ENCODE measurements at regions not wholly inside any gene's neighbourhood (a gene's known extent, or its start where the extent isn't known, plus 50 kb on each side); places are given as distances from the start of the nearest gene placed in this dataset.

DNA sequence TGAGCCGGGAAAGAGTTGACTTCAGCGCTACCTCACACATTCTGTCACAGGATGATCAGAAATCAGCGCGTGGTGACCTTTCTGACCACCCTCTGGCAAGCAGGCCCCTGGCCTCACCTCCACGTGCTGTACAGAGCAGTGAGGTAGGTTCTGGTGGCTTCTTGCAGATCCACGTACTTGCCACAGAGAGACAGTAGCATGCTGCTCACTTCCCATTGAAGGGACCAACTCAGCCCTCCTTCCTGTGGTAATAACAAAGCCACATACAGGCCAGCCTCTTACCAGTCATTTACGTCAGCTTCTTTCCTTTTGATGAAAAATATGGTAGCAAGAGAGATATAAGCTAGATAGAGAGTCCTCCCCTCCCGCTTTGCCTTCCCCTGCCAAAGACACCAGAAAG is 200.7 kb downstream of the CHRM3 start:
- DNase-seq (ENCODE audit: low spot score) (no peak), ATAC-seq (ENCODE audit: low FRiP score) (no peak)
- no peak for TF ChIP-seq CTCF (IDR thresholded peaks at IDR 0.05)

DNA sequence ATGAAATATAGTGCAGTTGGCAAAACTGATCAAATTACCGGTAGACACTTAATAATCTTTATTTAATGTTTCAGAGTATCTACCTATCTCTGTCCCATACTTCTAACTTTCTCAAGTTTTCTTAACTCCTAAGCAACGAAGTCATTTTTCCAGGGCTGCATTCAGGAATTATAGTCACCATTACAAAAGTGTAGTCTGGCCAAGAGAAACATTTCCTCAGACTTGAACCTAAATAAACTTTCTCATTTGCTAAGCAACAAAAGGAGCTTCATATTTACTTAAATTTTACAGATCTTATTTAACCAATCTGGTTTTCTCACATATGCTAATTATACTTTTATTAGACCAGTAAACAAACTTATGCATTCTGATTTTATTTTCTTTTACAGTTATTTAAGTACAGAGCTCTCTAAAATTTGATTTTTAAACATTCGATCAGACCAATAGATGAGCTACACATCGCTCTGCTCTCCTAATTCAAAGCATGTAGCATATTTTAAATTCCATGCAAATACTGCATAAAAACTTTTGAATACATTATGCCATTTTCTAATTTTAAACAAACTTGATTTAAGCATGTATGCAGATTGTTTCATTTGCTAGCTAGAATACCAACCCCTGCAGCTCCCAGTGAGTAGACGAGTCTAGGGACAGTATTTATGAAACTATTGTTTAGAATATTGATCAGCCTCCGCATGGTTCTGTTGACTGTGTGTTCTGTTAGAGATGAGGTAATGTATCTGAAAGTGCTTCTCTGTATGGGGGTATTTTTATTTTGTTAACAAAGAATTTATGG is 201.4 kb downstream of the CHRM3 start:
- no peak for DNase-seq (ENCODE audit: low spot score)

GRCh38 chr1:239590556-239590955 is 204.2 kb downstream of the CHRM3 start:
- no peak for DNase-seq (ENCODE audit: low spot score)
- TF ChIP-seq CTCF (IDR thresholded peaks at IDR 0.05), result no peak
- no peak for ATAC-seq (ENCODE audit: low FRiP score)

More for the DNA sequence above, 201.4 kb downstream of the CHRM3 start:
- TF ChIP-seq CTCF (IDR thresholded peaks at IDR 0.05), result no peak
- no peak for ATAC-seq (ENCODE audit: low FRiP score)

GRCh38 chr1:239593527-239593926 is 207.2 kb downstream of the CHRM3 start:
- ATAC-seq (ENCODE audit: low FRiP score) (no peak), DNase-seq (ENCODE audit: low spot score) (no peak)
- no peak for TF ChIP-seq CTCF (IDR thresholded peaks at IDR 0.05)

DNA sequence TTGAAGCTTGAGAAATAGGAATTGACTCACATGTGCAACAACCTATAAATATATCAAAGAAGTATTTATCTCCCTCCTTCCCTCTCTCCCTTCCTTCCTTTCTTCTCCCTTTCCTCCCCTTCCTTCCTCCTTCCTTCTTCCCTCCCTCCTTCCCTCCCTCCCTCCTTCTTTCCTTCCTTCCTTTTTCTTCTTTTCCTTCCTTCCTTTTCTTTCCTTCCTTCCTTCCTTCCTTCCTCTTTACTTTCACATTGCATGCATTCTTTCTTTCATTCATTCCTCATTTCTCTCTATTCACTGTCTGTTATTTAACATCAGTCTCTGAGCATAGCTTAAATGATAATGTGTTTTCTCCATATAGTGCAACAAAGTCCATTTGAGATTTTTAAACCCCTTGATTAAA is 214.2 kb downstream of the CHRM3 start:
- TF ChIP-seq CTCF (IDR thresholded peaks at IDR 0.05), result no peak
- ATAC-seq (ENCODE audit: low FRiP score) (no peak), DNase-seq (ENCODE audit: low spot score) (no peak)

GRCh38 chr1:239601108-239601507 is 214.7 kb downstream of the CHRM3 start:
- DNase-seq (ENCODE audit: low spot score) (no peak), ATAC-seq (ENCODE audit: low FRiP score) (no peak)
- no peak for TF ChIP-seq CTCF (IDR thresholded peaks at IDR 0.05)

- DNase-seq (ENCODE audit: low spot score), result no peak
- ATAC-seq (ENCODE audit: low FRiP score), result no peak
- no peak for TF ChIP-seq CTCF (IDR thresholded peaks at IDR 0.05)
Measured at GRCh38 chr1:239603530-239603929, 217.2 kb downstream of the CHRM3 start.

Measured in omental fat pad (tissue), 3 donors.